OCI-LY7 (cell line): ENCODE measurements at regions not wholly inside any gene's neighbourhood (a gene's known extent, or its start where the extent isn't known, plus 50 kb on each side); places are given as distances from the start of the nearest gene placed in this dataset.

Source experiments
- CTCF ChIP-seq: fragments of 200-600 bp; sonication (generic); conservative IDR thresholded peaks from 2 replicates; pipeline ENCODE4 v1.5.1; 2014; ENCODE audit warnings: mild to moderate bottlenecking, antibody characterized with exemption, low read length, moderate library complexity, mixed read lengths
- EZH2phosphoT487 ChIP-seq: fragments of 200-600 bp; sonication (generic); IDR thresholded peaks from 2 replicates; pipeline ENCODE4 v1.6.1; 2018; ENCODE audit warnings: low read depth, borderline replicate concordance, mild to moderate bottlenecking, mixed run types, antibody characterized with exemption, low read length, moderate library complexity, mixed read lengths

GRCh38 chr10:21092683-21093524 is 195.8 kb upstream of the NEBL start:
- no peak for TF ChIP-seq CTCF
- no peak for TF ChIP-seq EZH2phosphoT487
